ENCODE measurements at regions not wholly inside any gene's neighbourhood (a gene's known extent, or its start where the extent isn't known, plus 50 kb on each side); places are given as distances from the start of the nearest gene placed in this dataset.

- DNase-seq, result peak; percentile 35
- Histone ChIP-seq H3K9me3 (no peaks in the 10 kb centered on the region), H3K36me3 (no peaks in the 10 kb centered on the region), H3K27me3 (no peaks in the 10 kb centered on the region), H3K27ac (peak overlapping the region; percentile 61 to 71 (median 66)), H3K4me3 (no peak overlapping the region), H3K4me1 (peaks cover 7 to 61% (median 28%) of the 10 kb centered on the region in 4 donors)
- intact Hi-C loops (cut with DNase I; ENCODE audit: low total_unique reads) (no loop called here), in situ Hi-C loops (cut with MboI; ENCODE audit: low pct_ligation_motif_present in 1 of 4, low pct_unique_long_range_greater_than_20kb in 1 of 4, low sequenced_read_pairs in 3 of 4) (loop anchor here in 1 of 4 donors (25.0 kb wide), 1 partner anchor 102 kb away; no protein-coding TSS in a partner anchor)
- 85% methylated on average over 14 of the region's 17 CpGs; no CpG with 5 or more reads in 1 of the 2 donors for WGBS, 2 donors (ENCODE audit: low coverage in 1 of 2)
- TF ChIP-seq POLR2A (IDR thresholded peaks at IDR 0.05) (no peak), EP300 (IDR thresholded peaks at IDR 0.05; ENCODE audit: low read depth) (no peak), CTCF (IDR thresholded peaks at IDR 0.05) (no peak), POLR2AphosphoS5 (IDR thresholded peaks at IDR 0.05) (no peak)
Observed at GRCh38 chr9:91163773-91164471, 197.8 kb downstream of the AUH start.

All from transverse colon (tissue), 4 donors.